Glutamatergic neuron (in vitro differentiated cells): ENCODE measurements at regions not wholly inside any gene's neighbourhood (a gene's known extent, or its start where the extent isn't known, plus 50 kb on each side); places are given as distances from the start of the nearest gene placed in this dataset.

ENCODE experiments used
- DNase-seq: peaks from one replicate; pipeline ENCODE4 v3.0.0; 2022
- H3K27ac Mint-ChIP-seq: one replicate; pipeline ENCODE4 v1.8.0; 2020; ENCODE audit warnings: mild to moderate bottlenecking, mixed read lengths, inconsistent platforms; ENCODE audit not compliant: unreplicated experiment
- H3K27me3 Mint-ChIP-seq: one replicate; pipeline ENCODE4 v1.8.0; 2020; ENCODE audit warnings: mild to moderate bottlenecking, moderate library complexity, mixed read lengths, inconsistent platforms; ENCODE audit not compliant: unreplicated experiment
- H3K36me3 Mint-ChIP-seq: one replicate; pipeline ENCODE4 v1.8.0; 2020; ENCODE audit warnings: mild to moderate bottlenecking, mixed read lengths, inconsistent platforms; ENCODE audit not compliant: unreplicated experiment
- H3K4me1 Mint-ChIP-seq: one replicate; pipeline ENCODE4 v1.8.0; 2020; ENCODE audit warnings: mild to moderate bottlenecking, low read depth, mixed read lengths, inconsistent platforms; ENCODE audit not compliant: unreplicated experiment
- H3K4me3 Mint-ChIP-seq: one replicate; pipeline ENCODE4 v1.8.0; 2020; ENCODE audit warnings: mild to moderate bottlenecking, mixed read lengths, inconsistent platforms; ENCODE audit not compliant: unreplicated experiment
- H3K9me3 Mint-ChIP-seq: one replicate; pipeline ENCODE4 v1.8.0; 2020; ENCODE audit warnings: mild to moderate bottlenecking, moderate library complexity, mixed read lengths, inconsistent platforms; ENCODE audit not compliant: unreplicated experiment
- CTCF ChIP-seq: fragments of 200-600 bp; sonication (generic); IDR thresholded peaks from one replicate; pipeline ENCODE4 v1.5.0; 2021; ENCODE audit not compliant: partially characterized antibody, unreplicated experiment

- no peak for DNase-seq
- peaks cover 10% of the 10 kb centered on the region for H3K36me3 Mint-ChIP-seq
- peaks cover 5% of the 10 kb centered on the region for H3K9me3 Mint-ChIP-seq
- H3K4me3 Mint-ChIP-seq: no peak overlapping the region
- H3K27ac Mint-ChIP-seq: no peak overlapping the region
- H3K27me3 Mint-ChIP-seq: no peaks in the 10 kb centered on the region
- TF ChIP-seq CTCF: no peak
- no peaks in the 10 kb centered on the region for H3K4me1 Mint-ChIP-seq
These were observed 98.3 kb upstream of the CPSF6 start for GRCh38 chr12:69141074-69141473.

- H3K27me3 Mint-ChIP-seq: no peaks in the 10 kb centered on the region
- H3K36me3 Mint-ChIP-seq: no peaks in the 10 kb centered on the region
- TF ChIP-seq CTCF: no peak
- no peak overlapping the region for H3K4me3 Mint-ChIP-seq
- no peaks in the 10 kb centered on the region for H3K9me3 Mint-ChIP-seq
- no peaks in the 10 kb centered on the region for H3K4me1 Mint-ChIP-seq
- no peak for DNase-seq
- no peak overlapping the region for H3K27ac Mint-ChIP-seq
These were observed 90.1 kb upstream of the CPSF6 start for GRCh38 chr12:69149270-69149669.

- DNase-seq: no peak
- Mint-ChIP-seq H3K9me3 (no peaks in the 10 kb centered on the region), H3K4me1 (no peaks in the 10 kb centered on the region), H3K27me3 (no peaks in the 10 kb centered on the region), H3K4me3 (no peak overlapping the region), H3K27ac (no peak overlapping the region), H3K36me3 (no peaks in the 10 kb centered on the region)
- TF ChIP-seq CTCF: no peak
These were observed 89.1 kb upstream of the CPSF6 start for GRCh38 chr12:69150083-69150795.

GRCh38 chr12:69150796-69151127 lies 88.6 kb upstream of the CPSF6 start:
- H3K36me3 Mint-ChIP-seq: no peaks in the 10 kb centered on the region
- no peak overlapping the region for H3K27ac Mint-ChIP-seq
- DNase-seq: no peak
- no peak overlapping the region for H3K4me3 Mint-ChIP-seq
- H3K9me3 Mint-ChIP-seq: no peaks in the 10 kb centered on the region
- H3K4me1 Mint-ChIP-seq: no peaks in the 10 kb centered on the region
- no peak for TF ChIP-seq CTCF
- no peaks in the 10 kb centered on the region for H3K27me3 Mint-ChIP-seq

- no peak overlapping the region for H3K4me3 Mint-ChIP-seq
- no peaks in the 10 kb centered on the region for H3K9me3 Mint-ChIP-seq
- H3K4me1 Mint-ChIP-seq: no peaks in the 10 kb centered on the region
- H3K36me3 Mint-ChIP-seq: no peaks in the 10 kb centered on the region
- H3K27me3 Mint-ChIP-seq: no peaks in the 10 kb centered on the region
- TF ChIP-seq CTCF: no peak
- DNase-seq: no peak
- H3K27ac Mint-ChIP-seq: no peak overlapping the region
These were observed 88.1 kb upstream of the CPSF6 start for GRCh38 chr12:69151254-69151764.
